ENCODE measurements at regions not wholly inside any gene's neighbourhood (a gene's known extent, or its start where the extent isn't known, plus 50 kb on each side); places are given as distances from the start of the nearest gene placed in this dataset.

DNA sequence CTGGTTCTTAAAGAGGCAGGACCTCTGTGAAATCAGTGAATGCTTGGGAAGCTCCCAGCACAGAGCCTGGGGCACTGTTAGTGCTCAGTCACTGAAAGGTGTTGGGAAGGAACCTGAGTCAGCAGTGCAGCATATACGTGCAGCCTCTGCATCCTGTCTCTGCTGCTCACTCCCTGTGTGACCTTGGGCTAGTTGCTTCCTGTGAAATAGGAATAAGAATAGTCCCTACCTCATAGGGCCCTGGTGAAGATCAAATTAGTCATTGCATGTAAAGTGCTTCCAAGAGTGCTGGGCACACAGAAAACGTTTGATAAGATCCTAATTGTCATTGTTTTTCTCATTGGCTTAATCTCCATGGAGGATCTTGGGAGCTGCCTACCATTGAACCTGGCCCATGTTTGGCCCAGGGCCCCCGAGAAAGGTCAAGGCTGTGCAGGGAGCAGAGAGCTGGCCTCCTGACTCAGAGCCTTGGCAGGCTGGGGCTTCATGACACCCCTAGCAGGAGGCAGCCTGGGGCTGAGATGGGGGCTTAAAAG is 73.3 kb upstream of the COL13A1 start:
- Histone ChIP-seq H3K9me3 (ENCODE audit: insufficient read depth, low read depth) (no peaks in the 10 kb centered on the region), H3K27ac (no peak overlapping the region), H3K4me2 (no peak overlapping the region), H3K27me3 (ENCODE audit: insufficient read depth, low read depth) (peaks cover 15% of the 10 kb centered on the region; the same call in 1 of the 2 replicates), H3K79me2 (ENCODE audit: low read depth) (no peaks in the 10 kb centered on the region), H3K36me3 (ENCODE audit: low read depth) (no peaks in the 10 kb centered on the region), H4K20me1 (ENCODE audit: insufficient read depth) (no peaks in the 10 kb centered on the region), H3K9me2 (ENCODE audit: insufficient read depth) (no peaks in the 10 kb centered on the region), H2AFZ (no peak overlapping the region), H3F3A (ENCODE audit: insufficient read depth, low read depth) (no peaks in the 10 kb centered on the region), H3K4me1 (replicated peaks; ENCODE audit: insufficient read depth) (peaks cover 10% of the 10 kb centered on the region), H3K4me3 (no peak overlapping the region)
- intact Hi-C loops (cut with micrococcal nuclease; ENCODE audit: unreplicated experiment): no loop called here
- TF ChIP-seq EZH2 (IDR thresholded peaks at IDR 0.05; ENCODE audit: low read depth): no peak
- TF ChIP-seq, protein P1, sequence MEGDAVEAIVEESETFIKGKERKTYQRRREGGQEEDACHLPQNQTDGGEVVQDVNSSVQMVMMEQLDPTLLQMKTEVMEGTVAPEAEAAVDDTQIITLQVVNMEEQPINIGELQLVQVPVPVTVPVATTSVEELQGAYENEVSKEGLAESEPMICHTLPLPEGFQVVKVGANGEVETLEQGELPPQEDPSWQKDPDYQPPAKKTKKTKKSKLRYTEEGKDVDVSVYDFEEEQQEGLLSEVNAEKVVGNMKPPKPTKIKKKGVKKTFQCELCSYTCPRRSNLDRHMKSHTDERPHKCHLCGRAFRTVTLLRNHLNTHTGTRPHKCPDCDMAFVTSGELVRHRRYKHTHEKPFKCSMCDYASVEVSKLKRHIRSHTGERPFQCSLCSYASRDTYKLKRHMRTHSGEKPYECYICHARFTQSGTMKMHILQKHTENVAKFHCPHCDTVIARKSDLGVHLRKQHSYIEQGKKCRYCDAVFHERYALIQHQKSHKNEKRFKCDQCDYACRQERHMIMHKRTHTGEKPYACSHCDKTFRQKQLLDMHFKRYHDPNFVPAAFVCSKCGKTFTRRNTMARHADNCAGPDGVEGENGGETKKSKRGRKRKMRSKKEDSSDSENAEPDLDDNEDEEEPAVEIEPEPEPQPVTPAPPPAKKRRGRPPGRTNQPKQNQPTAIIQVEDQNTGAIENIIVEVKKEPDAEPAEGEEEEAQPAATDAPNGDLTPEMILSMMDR (conservative IDR thresholded peaks at IDR 0.05): no peak
- peak; percentile 32 to 70 for DNase-seq
- POLR2A ChIA-PET (ENCODE audit: unreplicated experiment): no interaction called here
- CTCF ChIA-PET: no interaction called here
- no TSS peak for BruUV-seq (replicated peaks)

DNA sequence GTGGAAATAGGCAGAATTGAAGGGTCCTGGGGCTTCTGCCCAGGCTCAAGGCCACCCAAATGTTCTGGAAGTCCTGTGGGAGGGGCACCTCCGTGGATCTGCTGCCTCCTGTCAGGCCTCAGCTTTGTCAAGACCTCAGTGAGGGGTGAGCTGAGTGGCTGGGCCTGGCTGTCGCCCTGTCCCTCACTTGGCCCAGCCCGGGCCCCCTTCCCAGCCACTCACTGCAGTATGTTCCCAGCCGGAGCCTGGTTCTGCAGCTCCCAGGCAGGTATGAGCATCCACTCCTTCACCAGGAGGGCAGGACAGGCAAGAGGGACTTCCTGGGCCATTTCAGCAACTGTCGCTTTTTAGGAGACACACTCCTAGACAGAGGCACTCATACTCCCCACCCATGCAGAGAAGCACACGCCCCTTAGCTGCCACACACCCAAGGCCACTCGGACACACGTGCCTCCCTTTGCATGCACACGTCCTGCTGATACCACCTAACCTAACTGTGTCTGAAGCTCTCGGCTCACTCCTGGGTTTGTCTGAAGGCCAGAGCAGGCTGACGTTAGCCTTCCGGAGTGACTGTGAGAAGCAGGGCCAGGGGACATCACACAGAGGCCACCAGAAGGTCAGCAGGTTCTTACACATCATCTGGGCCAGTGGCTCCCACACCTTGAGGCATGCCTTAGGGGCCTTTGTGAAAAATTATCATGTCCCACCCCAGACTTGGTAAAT is 72.2 kb upstream of the COL13A1 start:
- no peaks in the 10 kb centered on the region for H3F3A ChIP-seq (ENCODE audit: insufficient read depth, low read depth)
- H4K20me1 ChIP-seq (ENCODE audit: insufficient read depth): no peaks in the 10 kb centered on the region
- H3K79me2 ChIP-seq (ENCODE audit: low read depth): no peaks in the 10 kb centered on the region
- H3K9me3 ChIP-seq (ENCODE audit: insufficient read depth, low read depth): no peaks in the 10 kb centered on the region
- no peak overlapping the region for H2AFZ ChIP-seq
- no peak for DNase-seq
- H3K4me3 ChIP-seq: no peak overlapping the region
- no TSS peak for BruUV-seq (replicated peaks)
- no peaks in the 10 kb centered on the region for H3K9me2 ChIP-seq (ENCODE audit: insufficient read depth)
- no peaks in the 10 kb centered on the region for H3K36me3 ChIP-seq (ENCODE audit: low read depth)
- peaks cover 10% of the 10 kb centered on the region for H3K4me1 ChIP-seq (replicated peaks; ENCODE audit: insufficient read depth)
- intact Hi-C loops (cut with micrococcal nuclease; ENCODE audit: unreplicated experiment): no loop called here
- no peak overlapping the region for H3K27ac ChIP-seq
- 0 out of 2 replicates have a peak, but pooled peaks cover 9% of the 10 kb centered on the region for H3K27me3 ChIP-seq (ENCODE audit: insufficient read depth, low read depth)
- ChIA-PET CTCF (no interaction called here), POLR2A (ENCODE audit: unreplicated experiment) (interaction anchor here (0.6 kb wide), 1 partner anchor 209 kb away, joined by 6 read pairs; no protein-coding TSS in a partner anchor)
- H3K4me2 ChIP-seq: no peak overlapping the region
- TF ChIP-seq, protein P1 (conservative IDR thresholded peaks at IDR 0.05): no peak
- no peak for TF ChIP-seq EZH2 (IDR thresholded peaks at IDR 0.05; ENCODE audit: low read depth)

DNA sequence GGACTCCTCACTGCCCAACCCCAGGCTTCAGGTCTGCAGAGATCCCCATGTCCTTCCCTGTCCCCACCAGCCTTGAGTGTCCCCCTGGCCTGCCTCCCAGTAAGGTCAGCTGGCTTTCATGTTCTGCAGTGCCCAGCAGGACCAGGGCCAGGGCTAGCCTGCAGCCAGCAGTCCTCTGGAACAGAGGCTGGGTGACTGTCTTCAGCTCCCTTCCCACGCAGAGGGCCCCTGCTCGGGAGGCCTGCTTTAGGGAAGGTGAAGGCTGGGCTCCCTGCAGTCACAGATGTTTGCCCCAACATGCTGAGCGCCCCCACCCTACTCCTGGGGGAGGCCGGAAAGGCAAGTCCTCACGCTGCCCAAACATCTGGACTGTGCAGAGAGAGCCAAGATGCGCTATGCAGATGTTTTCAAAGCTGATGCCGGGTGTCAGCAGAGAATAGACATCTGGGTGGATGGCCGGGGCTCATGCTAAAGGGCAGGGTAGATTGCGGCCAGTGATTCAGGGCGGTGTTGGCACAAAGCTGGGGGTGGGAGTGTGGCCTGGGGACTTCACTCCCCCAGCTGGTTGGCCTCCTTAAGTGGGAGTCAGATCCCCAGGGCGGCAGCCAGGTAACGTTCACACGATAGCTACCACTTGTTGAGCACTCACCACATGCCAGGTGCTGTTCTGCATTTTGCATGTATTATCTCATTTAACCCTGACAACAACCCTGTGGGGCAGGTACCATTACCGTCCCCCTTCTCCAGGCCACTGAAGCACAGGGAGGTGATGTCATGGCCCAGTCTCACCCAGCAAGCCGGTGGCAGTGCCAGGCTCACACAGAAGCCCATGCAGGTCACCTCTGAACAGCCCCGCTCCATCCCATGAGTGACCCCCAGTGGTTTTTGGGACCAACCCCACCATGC is 71.2 kb upstream of the COL13A1 start:
- H3K4me1 ChIP-seq (replicated peaks; ENCODE audit: insufficient read depth): peaks cover 10% of the 10 kb centered on the region
- no peaks in the 10 kb centered on the region for H3K9me2 ChIP-seq (ENCODE audit: insufficient read depth)
- DNase-seq: no peak
- CTCF ChIA-PET: no interaction called here
- no peak overlapping the region for H3K4me3 ChIP-seq
- no peaks in the 10 kb centered on the region for H3K27me3 ChIP-seq (ENCODE audit: insufficient read depth, low read depth)
- no peaks in the 10 kb centered on the region for H3K36me3 ChIP-seq (ENCODE audit: low read depth)
- no peaks in the 10 kb centered on the region for H3K79me2 ChIP-seq (ENCODE audit: low read depth)
- H4K20me1 ChIP-seq (ENCODE audit: insufficient read depth): no peaks in the 10 kb centered on the region
- intact Hi-C loops (cut with micrococcal nuclease; ENCODE audit: unreplicated experiment): no loop called here
- H3K27ac ChIP-seq: no peak overlapping the region
- no peak overlapping the region for H2AFZ ChIP-seq
- H3K4me2 ChIP-seq: no peak overlapping the region
- no TSS peak for BruUV-seq (replicated peaks)
- no peaks in the 10 kb centered on the region for H3F3A ChIP-seq (ENCODE audit: insufficient read depth, low read depth)
- TF ChIP-seq, protein P1 (conservative IDR thresholded peaks at IDR 0.05): no peak
- TF ChIP-seq EZH2 (IDR thresholded peaks at IDR 0.05; ENCODE audit: low read depth): no peak
- H3K9me3 ChIP-seq (ENCODE audit: insufficient read depth, low read depth): no peaks in the 10 kb centered on the region
- POLR2A ChIA-PET (ENCODE audit: unreplicated experiment): no interaction called here

Data from PC-9 (cell line).